Fibroblast of lung (primary cell): ENCODE measurements at regions not wholly inside any gene's neighbourhood (a gene's known extent, or its start where the extent isn't known, plus 50 kb on each side); places are given as distances from the start of the nearest gene placed in this dataset.

Experiments used
- DNase-seq, 2 donors: peaks; one replicate each; pipeline versions ENCODE4 v3.0.0 to v3.0.0-alpha.2; 2010; ENCODE audit warnings: low read depth in 2 of 2
- H2AFZ ChIP-seq: 2 replicates; pipeline ENCODE4 v1.5.1; 2012; ENCODE audit warnings: low read length, control low read depth, inconsistent platforms
- H3K27ac ChIP-seq: 2 replicates; pipeline ENCODE4 v1.5.1; 2011; ENCODE audit warnings: low read length, control low read depth; ENCODE audit not compliant: insufficient read depth
- H3K27me3 ChIP-seq: 2 replicates; pipeline ENCODE4 v1.5.1; 2011; ENCODE audit warnings: mild to moderate bottlenecking, low read length; ENCODE audit not compliant: control insufficient read depth, insufficient read depth
- H3K36me3 ChIP-seq: 2 replicates; pipeline ENCODE4 v1.5.1; 2011; ENCODE audit warnings: low read length; ENCODE audit not compliant: control insufficient read depth, insufficient read depth
- H3K4me1 ChIP-seq: 2 replicates; pipeline ENCODE4 v1.5.1; 2011; ENCODE audit warnings: low read length; ENCODE audit not compliant: control insufficient read depth, insufficient read depth; ENCODE audit errors: extremely low read depth
- H3K4me2 ChIP-seq: 2 replicates; pipeline ENCODE4 v1.5.1; 2011; ENCODE audit warnings: low read length, control low read depth; ENCODE audit not compliant: insufficient read depth; ENCODE audit errors: extremely low read depth
- H3K4me3 ChIP-seq, 4 experiments: fragments of 200-600 bp in 1 of 4; sonication (generic) in 1 of 4; replicated peaks in 1 of 4; 2 replicates each; pipeline ENCODE4 v1.5.1; 2011 to 2016; ENCODE audit warnings: low read length in 4 of 4, low read depth in 3 of 4, mild to moderate bottlenecking in 3 of 4, control low read depth in 2 of 4, inconsistent platforms in 1 of 4, mixed read lengths in 1 of 4; ENCODE audit not compliant: insufficient read depth in 1 of 4; ENCODE audit errors: control extremely low read depth in 1 of 4
- H3K79me2 ChIP-seq: 2 replicates; pipeline ENCODE4 v1.5.1; 2012; ENCODE audit warnings: mild to moderate bottlenecking, low read length, inconsistent platforms; ENCODE audit not compliant: control insufficient read depth, insufficient read depth
- H3K9ac ChIP-seq: 2 replicates; pipeline ENCODE4 v1.5.1; 2011; ENCODE audit warnings: mild to moderate bottlenecking, low read length, control low read depth; ENCODE audit not compliant: insufficient read depth
- H3K9me3 ChIP-seq: 2 replicates; pipeline ENCODE4 v1.5.1; 2012; ENCODE audit warnings: low read depth, low read length; ENCODE audit not compliant: control insufficient read depth, insufficient read depth
- H4K20me1 ChIP-seq: 2 replicates; pipeline ENCODE4 v1.5.1; 2011; ENCODE audit warnings: low read length; ENCODE audit not compliant: control insufficient read depth, insufficient read depth; ENCODE audit errors: extremely low read depth
- CTCF ChIP-seq, 2 donors: IDR thresholded peaks in 1 of 2; conservative IDR thresholded peaks in 1 of 2; 1 replicate in 1 of 2; 2 replicates in 1 of 2; pipeline ENCODE4 v1.5.1; 2011 to 2012; ENCODE audit warnings: low read length in 2 of 2, control low read depth in 1 of 2, inconsistent platforms in 1 of 2, low read depth in 1 of 2, mild to moderate bottlenecking in 1 of 2
- EZH2 ChIP-seq: IDR thresholded peaks from 2 replicates; pipeline ENCODE4 v1.5.1; 2012; ENCODE audit warnings: low read length, control low read depth, mild to moderate bottlenecking; ENCODE audit errors: missing control alignments

DNA sequence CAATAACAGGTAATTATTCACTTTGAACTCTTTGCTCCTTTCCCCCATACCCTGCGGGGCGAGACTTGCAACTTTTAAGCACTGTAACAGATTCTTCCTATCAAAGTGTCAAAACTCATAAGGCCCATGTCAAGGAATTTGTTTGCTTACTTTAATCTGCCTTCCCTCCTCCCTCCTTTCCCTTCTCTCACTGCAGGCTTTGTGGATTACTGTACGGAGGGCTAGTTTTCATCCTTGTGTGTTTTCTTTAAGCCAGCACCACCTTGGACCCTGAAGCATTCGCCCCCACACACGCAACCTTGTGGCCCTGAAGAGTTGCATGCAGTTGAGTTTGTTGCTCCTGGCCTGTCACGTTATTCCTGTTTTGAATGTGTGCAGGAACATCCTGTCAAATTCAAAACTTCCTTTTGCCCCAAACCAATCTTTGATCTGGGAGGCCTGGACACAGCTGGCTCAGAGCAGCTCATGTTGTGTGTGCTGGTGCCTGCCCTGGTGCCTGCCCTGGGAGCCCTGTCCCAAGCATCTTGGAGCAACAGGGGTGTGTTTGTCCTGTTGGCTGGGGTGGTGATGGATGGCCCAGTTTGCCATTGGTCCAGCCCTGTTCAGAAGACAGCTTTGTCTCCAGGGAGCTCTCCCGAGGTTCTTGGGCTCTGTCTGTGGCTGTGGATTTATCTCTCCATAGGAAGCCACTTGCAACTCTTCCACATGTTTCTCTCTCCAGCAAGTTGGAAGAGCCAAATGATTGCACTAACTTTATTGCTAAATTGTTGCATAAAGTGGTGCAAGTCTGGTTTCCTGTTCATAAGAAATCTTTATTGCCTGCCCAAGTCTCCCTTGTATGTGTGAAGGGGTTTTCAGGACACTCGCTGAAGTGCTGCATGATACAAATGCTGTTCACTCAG lies 199.6 kb downstream of the VAPA start:
- Histone ChIP-seq H3K27me3 (peaks cover 4% of the 10 kb centered on the region), H3K4me2 (no peak overlapping the region), H3K9ac (no peak overlapping the region), H3K9me3 (no peaks in the 10 kb centered on the region), H3K36me3 (no peaks in the 10 kb centered on the region), H3K27ac (no peak overlapping the region), H3K79me2 (no peaks in the 10 kb centered on the region), H3K4me1 (no peaks in the 10 kb centered on the region), H3K4me3 (no peak overlapping the region), H2AFZ (no peak overlapping the region), H4K20me1 (no peaks in the 10 kb centered on the region)
- TF ChIP-seq CTCF (conservative IDR thresholded peaks at IDR 0.05 in 1 of 2, IDR thresholded peaks at IDR 0.05 in 1 of 2; ENCODE audit: low read depth in 1 of 2, low read length in 2 of 2) = no peak
- peak in 1 of 2 donors; percentile 59 for DNase-seq

DNA sequence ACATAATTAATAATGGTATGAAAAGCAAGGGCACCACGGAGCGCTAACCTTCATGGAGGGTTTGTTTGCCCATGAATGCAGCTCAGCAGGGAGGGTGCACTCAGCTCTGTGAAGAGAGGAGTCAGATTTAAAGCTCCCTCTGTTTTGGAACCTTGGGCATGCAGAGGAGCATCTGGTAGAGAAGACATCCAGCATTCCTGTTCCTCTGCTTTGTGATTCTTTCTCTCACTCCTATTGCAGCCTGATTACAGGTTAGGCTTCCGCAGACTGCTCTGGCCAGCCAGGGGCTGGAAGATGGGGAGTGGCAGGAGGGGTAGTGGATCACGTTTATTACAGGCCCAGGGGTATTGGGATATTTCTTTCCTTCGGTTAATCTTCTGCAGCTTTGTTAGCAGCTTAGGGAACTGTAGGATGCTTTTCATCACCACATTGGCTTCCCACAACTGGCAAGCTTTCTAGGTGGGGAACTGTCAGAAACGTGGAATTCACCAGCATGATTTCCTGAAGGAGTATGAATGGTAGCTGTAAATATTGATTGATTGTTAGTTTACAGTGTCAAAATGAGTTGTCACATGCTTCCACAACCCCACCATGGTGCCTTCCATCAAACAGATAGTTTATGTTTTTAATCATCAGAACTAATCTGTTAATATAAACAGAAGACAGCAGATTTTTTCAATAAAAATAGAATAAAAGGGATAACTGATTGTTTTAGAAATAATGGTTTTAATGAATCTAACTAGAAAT lies 201.1 kb downstream of the VAPA start:
- no peak overlapping the region for H2AFZ ChIP-seq
- no peaks in the 10 kb centered on the region for H3K36me3 ChIP-seq
- no peak overlapping the region for H3K27ac ChIP-seq
- no peaks in the 10 kb centered on the region for H3K9me3 ChIP-seq
- no peaks in the 10 kb centered on the region for H3K4me1 ChIP-seq
- TF ChIP-seq EZH2 = no peak
- TF ChIP-seq CTCF (conservative IDR thresholded peaks at IDR 0.05 in 1 of 2, IDR thresholded peaks at IDR 0.05 in 1 of 2; ENCODE audit: low read depth in 1 of 2, low read length in 2 of 2) = no peak
- no peak overlapping the region for H3K4me3 ChIP-seq
- DNase-seq = no peak
- H3K9ac ChIP-seq = no peak overlapping the region
- H3K79me2 ChIP-seq = no peaks in the 10 kb centered on the region
- H3K27me3 ChIP-seq = peaks cover 4% of the 10 kb centered on the region
- H4K20me1 ChIP-seq = no peaks in the 10 kb centered on the region
- H3K4me2 ChIP-seq = no peak overlapping the region

GRCh38 chr18:10116574-10116973 lies 202.8 kb downstream of the VAPA start:
- no peak overlapping the region for H3K4me3 ChIP-seq
- peaks cover 3% of the 10 kb centered on the region for H3K27me3 ChIP-seq
- no peaks in the 10 kb centered on the region for H4K20me1 ChIP-seq
- no peaks in the 10 kb centered on the region for H3K79me2 ChIP-seq
- no peak overlapping the region for H2AFZ ChIP-seq
- no peak for TF ChIP-seq EZH2
- no peak for TF ChIP-seq CTCF (conservative IDR thresholded peaks at IDR 0.05 in 1 of 2, IDR thresholded peaks at IDR 0.05 in 1 of 2; ENCODE audit: low read depth in 1 of 2, low read length in 2 of 2)
- no peak overlapping the region for H3K27ac ChIP-seq
- DNase-seq = peak in 1 of 2 donors; percentile 14
- no peaks in the 10 kb centered on the region for H3K36me3 ChIP-seq
- no peaks in the 10 kb centered on the region for H3K9me3 ChIP-seq
- no peaks in the 10 kb centered on the region for H3K4me1 ChIP-seq
- no peak overlapping the region for H3K9ac ChIP-seq
- H3K4me2 ChIP-seq = no peak overlapping the region
